SK-N-MC (cell line): ENCODE measurements at regions not wholly inside any gene's neighbourhood (a gene's known extent, or its start where the extent isn't known, plus 50 kb on each side); places are given as distances from the start of the nearest gene placed in this dataset.

Experiments
- EZH2 ChIP-seq: fragments of 200-600 bp; sonication (generic); IDR thresholded peaks from one replicate; pipeline ENCODE4 v1.6.1; 2017; ENCODE audit warnings: antibody characterized with exemption
- POLR2AphosphoS5 ChIP-seq: IDR thresholded peaks from 2 replicates; pipeline ENCODE4 v1.6.1; 2012; ENCODE audit warnings: mild to moderate bottlenecking, low read depth, low read length, borderline replicate concordance

DNA sequence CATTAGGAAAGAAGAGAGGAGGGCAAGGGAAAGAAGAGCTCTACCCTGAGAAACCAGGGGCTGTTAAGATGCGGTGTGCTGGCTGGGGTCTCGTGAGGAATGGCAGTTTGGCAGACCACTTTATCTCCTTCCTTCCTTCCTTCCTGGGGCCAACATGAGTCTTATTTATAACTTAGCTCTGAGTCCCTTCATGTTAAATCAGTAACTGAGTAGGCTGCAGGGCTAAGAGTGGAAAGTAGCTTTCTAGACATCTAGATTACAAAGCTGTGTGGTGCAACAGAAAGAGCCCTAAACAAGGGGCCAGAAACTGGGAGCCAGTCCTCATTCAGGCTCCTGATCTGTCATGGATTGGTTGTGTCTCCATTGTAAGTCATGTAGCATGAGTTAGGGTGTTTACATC is 135.4 kb upstream of the DUSP10 start:
- no peak for TF ChIP-seq EZH2
- no peak for TF ChIP-seq POLR2AphosphoS5
